ENCODE measurements at regions not wholly inside any gene's neighbourhood (a gene's known extent, or its start where the extent isn't known, plus 50 kb on each side); places are given as distances from the start of the nearest gene placed in this dataset.

- Histone ChIP-seq H3K79me2 (ENCODE audit: insufficient read depth) (no peaks in the 10 kb centered on the region), H3K4me3 (no peak overlapping the region), H3K27me3 (replicated peaks; ENCODE audit: insufficient read depth) (no peaks in the 10 kb centered on the region), H3K4me1 (ENCODE audit: insufficient read depth) (no peaks in the 10 kb centered on the region), H3K36me3 (ENCODE audit: low read depth) (no peaks in the 10 kb centered on the region), H3K9me2 (ENCODE audit: insufficient read depth) (no peaks in the 10 kb centered on the region), H3K27ac (no peak overlapping the region), H3K9ac (no peak overlapping the region), H3K9me3 (ENCODE audit: low read depth) (no peaks in the 10 kb centered on the region), H2AFZ (no peak overlapping the region), H3F3A (ENCODE audit: insufficient read depth) (no peaks in the 10 kb centered on the region), H4K20me1 (ENCODE audit: insufficient read depth) (no peaks in the 10 kb centered on the region), H3K4me2 (ENCODE audit: unreplicated experiment) (no peak overlapping the region)
- WGBS, 2 experiments (ENCODE audit: low coverage in 1 of 2, low lambda C conversion rate in 2 of 2, missing lambda C conversion rate in 2 of 2): 28 to 30% methylated on average over 1 of the region's 1 CpG
- no peak for TF ChIP-seq EZH2 (IDR thresholded peaks at IDR 0.05; ENCODE audit: insufficient read depth, poor library complexity, severe bottlenecking)
- TF ChIP-seq EZH2phosphoT487 (IDR thresholded peaks at IDR 0.05; ENCODE audit: insufficient read depth, low read depth): no peak
- no peak for DNase-seq
- in situ Hi-C loops (cut with MboI): no loop called here
Measured at GRCh38 chr12:107986183-107986582, 142.9 kb upstream of the WSCD2 start.

GRCh38 chr12:107990325-107990724 lies 138.8 kb upstream of the WSCD2 start:
- Histone ChIP-seq H3K4me2 (ENCODE audit: unreplicated experiment) (no peak overlapping the region), H3K9me3 (ENCODE audit: low read depth) (no peaks in the 10 kb centered on the region), H4K20me1 (ENCODE audit: insufficient read depth) (no peaks in the 10 kb centered on the region), H3F3A (ENCODE audit: insufficient read depth) (no peaks in the 10 kb centered on the region), H3K9me2 (ENCODE audit: insufficient read depth) (no peaks in the 10 kb centered on the region), H3K9ac (no peak overlapping the region), H3K4me3 (no peak overlapping the region), H3K36me3 (ENCODE audit: low read depth) (no peaks in the 10 kb centered on the region), H3K4me1 (ENCODE audit: insufficient read depth) (no peaks in the 10 kb centered on the region), H3K27ac (no peak overlapping the region), H3K27me3 (replicated peaks; ENCODE audit: insufficient read depth) (no peaks in the 10 kb centered on the region), H2AFZ (no peak overlapping the region), H3K79me2 (ENCODE audit: insufficient read depth) (no peaks in the 10 kb centered on the region)
- in situ Hi-C loops (cut with MboI): no loop called here
- peak; percentile 29 for DNase-seq
- 0 to 4% methylated on average over 2 of the region's 2 CpGs for WGBS, 2 experiments (ENCODE audit: low coverage in 1 of 2, low lambda C conversion rate in 2 of 2, missing lambda C conversion rate in 2 of 2)
- TF ChIP-seq EZH2 (IDR thresholded peaks at IDR 0.05; ENCODE audit: insufficient read depth, poor library complexity, severe bottlenecking): no peak
- TF ChIP-seq EZH2phosphoT487 (IDR thresholded peaks at IDR 0.05; ENCODE audit: insufficient read depth, low read depth): no peak

DNA sequence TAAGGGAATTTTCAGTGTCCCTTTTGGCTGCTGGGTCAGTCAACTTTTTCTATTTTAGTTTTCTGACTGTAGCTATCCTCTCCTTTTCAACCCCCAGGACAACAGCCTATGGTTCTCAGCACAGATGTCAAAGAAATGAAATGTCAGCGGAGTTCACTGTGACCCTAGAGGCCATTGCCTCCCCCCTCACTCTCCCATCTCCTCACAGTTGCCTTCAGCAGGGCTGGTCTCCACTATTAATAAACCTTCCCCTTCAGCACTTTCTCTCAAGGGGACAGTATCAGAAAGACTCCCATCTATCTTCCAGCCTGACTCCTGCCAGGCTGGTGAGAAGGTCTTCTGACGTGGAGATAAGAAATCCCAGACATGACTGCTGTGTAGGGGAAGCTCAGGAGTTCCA lies 137.1 kb upstream of the WSCD2 start:
- Histone ChIP-seq H3K27ac (no peak overlapping the region), H3K9me2 (ENCODE audit: insufficient read depth) (no peaks in the 10 kb centered on the region), H3K9me3 (ENCODE audit: low read depth) (no peaks in the 10 kb centered on the region), H3K9ac (no peak overlapping the region), H3K79me2 (ENCODE audit: insufficient read depth) (no peaks in the 10 kb centered on the region), H3K4me3 (no peak overlapping the region), H3K36me3 (ENCODE audit: low read depth) (no peaks in the 10 kb centered on the region), H4K20me1 (ENCODE audit: insufficient read depth) (no peaks in the 10 kb centered on the region), H3K4me1 (ENCODE audit: insufficient read depth) (no peaks in the 10 kb centered on the region), H3K4me2 (ENCODE audit: unreplicated experiment) (no peak overlapping the region), H3K27me3 (replicated peaks; ENCODE audit: insufficient read depth) (no peaks in the 10 kb centered on the region), H2AFZ (no peak overlapping the region), H3F3A (ENCODE audit: insufficient read depth) (no peaks in the 10 kb centered on the region)
- TF ChIP-seq EZH2phosphoT487 (IDR thresholded peaks at IDR 0.05; ENCODE audit: insufficient read depth, low read depth): no peak
- no peak for TF ChIP-seq EZH2 (IDR thresholded peaks at IDR 0.05; ENCODE audit: insufficient read depth, poor library complexity, severe bottlenecking)
- WGBS, 2 experiments (ENCODE audit: low coverage in 1 of 2, low lambda C conversion rate in 2 of 2, missing lambda C conversion rate in 2 of 2): 16 to 22% methylated on average over 2 of the region's 2 CpGs
- in situ Hi-C loops (cut with MboI): no loop called here
- no peak for DNase-seq

GRCh38 chr12:107992870-107993451 lies 136.1 kb upstream of the WSCD2 start:
- Histone ChIP-seq H3K27ac (no peak overlapping the region), H4K20me1 (ENCODE audit: insufficient read depth) (no peaks in the 10 kb centered on the region), H3F3A (ENCODE audit: insufficient read depth) (no peaks in the 10 kb centered on the region), H3K9me3 (ENCODE audit: low read depth) (no peaks in the 10 kb centered on the region), H3K9ac (no peak overlapping the region), H3K27me3 (replicated peaks; ENCODE audit: insufficient read depth) (no peaks in the 10 kb centered on the region), H2AFZ (no peak overlapping the region), H3K4me2 (ENCODE audit: unreplicated experiment) (no peak overlapping the region), H3K79me2 (ENCODE audit: insufficient read depth) (no peaks in the 10 kb centered on the region), H3K9me2 (ENCODE audit: insufficient read depth) (no peaks in the 10 kb centered on the region), H3K4me1 (ENCODE audit: insufficient read depth) (no peaks in the 10 kb centered on the region), H3K4me3 (no peak overlapping the region), H3K36me3 (ENCODE audit: low read depth) (no peaks in the 10 kb centered on the region)
- DNase-seq: peak; percentile 58
- TF ChIP-seq EZH2 (IDR thresholded peaks at IDR 0.05; ENCODE audit: insufficient read depth, poor library complexity, severe bottlenecking): no peak
- no peak for TF ChIP-seq EZH2phosphoT487 (IDR thresholded peaks at IDR 0.05; ENCODE audit: insufficient read depth, low read depth)
- 28 to 34% methylated on average over 4 of the region's 4 CpGs for WGBS, 2 experiments (ENCODE audit: low coverage in 1 of 2, low lambda C conversion rate in 2 of 2, missing lambda C conversion rate in 2 of 2)
- in situ Hi-C loops (cut with MboI): no loop called here

DNA sequence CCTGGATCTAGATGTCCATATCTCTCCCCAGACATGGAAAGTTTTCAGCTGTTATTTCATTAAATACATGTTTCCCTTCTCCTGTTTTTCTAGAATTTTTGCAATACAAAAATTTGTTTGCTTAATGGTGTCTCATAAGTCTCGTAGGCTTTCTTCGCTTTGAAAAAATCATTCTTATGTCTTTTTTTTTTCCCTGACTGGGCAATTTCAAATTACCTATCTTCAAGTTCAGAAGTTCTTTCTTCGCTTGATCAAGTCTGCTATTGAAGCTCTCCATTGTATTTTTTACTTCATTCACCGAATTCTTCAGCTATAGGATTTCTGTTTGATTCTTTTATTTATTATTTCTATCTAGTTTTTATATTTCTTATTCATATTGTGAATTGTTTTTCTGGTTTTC lies 130.2 kb upstream of the WSCD2 start:
- no peak for DNase-seq
- Histone ChIP-seq H4K20me1 (ENCODE audit: insufficient read depth) (no peaks in the 10 kb centered on the region), H3K27ac (no peak overlapping the region), H2AFZ (no peak overlapping the region), H3K9ac (no peak overlapping the region), H3K27me3 (replicated peaks; ENCODE audit: insufficient read depth) (no peaks in the 10 kb centered on the region), H3K4me2 (ENCODE audit: unreplicated experiment) (no peak overlapping the region), H3K4me3 (no peak overlapping the region), H3K4me1 (ENCODE audit: insufficient read depth) (no peaks in the 10 kb centered on the region), H3K79me2 (ENCODE audit: insufficient read depth) (no peaks in the 10 kb centered on the region), H3K36me3 (ENCODE audit: low read depth) (no peaks in the 10 kb centered on the region), H3K9me2 (ENCODE audit: insufficient read depth) (no peaks in the 10 kb centered on the region), H3K9me3 (ENCODE audit: low read depth) (no peaks in the 10 kb centered on the region), H3F3A (ENCODE audit: insufficient read depth) (no peaks in the 10 kb centered on the region)
- 35 to 42% methylated on average over 4 of the region's 4 CpGs for WGBS, 2 experiments (ENCODE audit: low coverage in 1 of 2, low lambda C conversion rate in 2 of 2, missing lambda C conversion rate in 2 of 2)
- in situ Hi-C loops (cut with MboI): no loop called here
- TF ChIP-seq EZH2 (IDR thresholded peaks at IDR 0.05; ENCODE audit: insufficient read depth, poor library complexity, severe bottlenecking) (no peak), EZH2phosphoT487 (IDR thresholded peaks at IDR 0.05; ENCODE audit: insufficient read depth, low read depth) (no peak)

Data from GM23248 (cell line).